ENCODE measurements at regions not wholly inside any gene's neighbourhood (a gene's known extent, or its start where the extent isn't known, plus 50 kb on each side); places are given as distances from the start of the nearest gene placed in this dataset.

GRCh38 chr6:63449714-63450113 lies 122.6 kb upstream of the LOC128125822 start:
- TF ChIP-seq, protein P1, sequence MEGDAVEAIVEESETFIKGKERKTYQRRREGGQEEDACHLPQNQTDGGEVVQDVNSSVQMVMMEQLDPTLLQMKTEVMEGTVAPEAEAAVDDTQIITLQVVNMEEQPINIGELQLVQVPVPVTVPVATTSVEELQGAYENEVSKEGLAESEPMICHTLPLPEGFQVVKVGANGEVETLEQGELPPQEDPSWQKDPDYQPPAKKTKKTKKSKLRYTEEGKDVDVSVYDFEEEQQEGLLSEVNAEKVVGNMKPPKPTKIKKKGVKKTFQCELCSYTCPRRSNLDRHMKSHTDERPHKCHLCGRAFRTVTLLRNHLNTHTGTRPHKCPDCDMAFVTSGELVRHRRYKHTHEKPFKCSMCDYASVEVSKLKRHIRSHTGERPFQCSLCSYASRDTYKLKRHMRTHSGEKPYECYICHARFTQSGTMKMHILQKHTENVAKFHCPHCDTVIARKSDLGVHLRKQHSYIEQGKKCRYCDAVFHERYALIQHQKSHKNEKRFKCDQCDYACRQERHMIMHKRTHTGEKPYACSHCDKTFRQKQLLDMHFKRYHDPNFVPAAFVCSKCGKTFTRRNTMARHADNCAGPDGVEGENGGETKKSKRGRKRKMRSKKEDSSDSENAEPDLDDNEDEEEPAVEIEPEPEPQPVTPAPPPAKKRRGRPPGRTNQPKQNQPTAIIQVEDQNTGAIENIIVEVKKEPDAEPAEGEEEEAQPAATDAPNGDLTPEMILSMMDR (IDR thresholded peaks at IDR 0.05): no peak
- no peak for TF ChIP-seq POLR2A (IDR thresholded peaks at IDR 0.05)
